Keratinocyte (primary cell): ENCODE measurements at regions not wholly inside any gene's neighbourhood (a gene's known extent, or its start where the extent isn't known, plus 50 kb on each side); places are given as distances from the start of the nearest gene placed in this dataset.

Experiments
- CTCF ChIP-seq, 3 experiments: IDR thresholded peaks in 1 of 3; conservative IDR thresholded peaks in 1 of 3; optimal IDR thresholded peaks in 1 of 3; 2 replicates in 2 of 3; 3 replicates in 1 of 3; pipeline versions ENCODE3 to v1.5.1; 2011; ENCODE audit warnings: low read length in 3 of 3, mild to moderate bottlenecking in 3 of 3, moderate library complexity in 2 of 3, control low read depth in 1 of 3, inconsistent platforms in 1 of 3; ENCODE audit not compliant: insufficient read depth in 2 of 3; ENCODE audit errors: extremely low read depth in 1 of 3
- EZH2 ChIP-seq: IDR thresholded peaks from one replicate; pipeline ENCODE4 v1.6.1; 2012; ENCODE audit warnings: inconsistent platforms, mild to moderate bottlenecking, low read length, moderate library complexity

- TF ChIP-seq CTCF (optimal IDR thresholded peaks at IDR 0.05 in 1 of 3, IDR thresholded peaks at IDR 0.05 in 1 of 3, conservative IDR thresholded peaks at IDR 0.05 in 1 of 3; ENCODE audit: extremely low read depth in 1 of 3, insufficient read depth in 2 of 3, low read length in 3 of 3), result no peak
- no peak for TF ChIP-seq EZH2
Measured at GRCh38 chr10:2813693-2814092, 253.7 kb upstream of the PFKP start.
